GM21619 (cell line): ENCODE measurements at regions not wholly inside any gene's neighbourhood (a gene's known extent, or its start where the extent isn't known, plus 50 kb on each side); places are given as distances from the start of the nearest gene placed in this dataset.

Experiments used
- ATAC-seq: cut with Tn5 transposase; IDR thresholded peaks from one replicate; pipeline ENCODE4 v1.9.1; 2021; ENCODE audit not compliant: unreplicated experiment

DNA sequence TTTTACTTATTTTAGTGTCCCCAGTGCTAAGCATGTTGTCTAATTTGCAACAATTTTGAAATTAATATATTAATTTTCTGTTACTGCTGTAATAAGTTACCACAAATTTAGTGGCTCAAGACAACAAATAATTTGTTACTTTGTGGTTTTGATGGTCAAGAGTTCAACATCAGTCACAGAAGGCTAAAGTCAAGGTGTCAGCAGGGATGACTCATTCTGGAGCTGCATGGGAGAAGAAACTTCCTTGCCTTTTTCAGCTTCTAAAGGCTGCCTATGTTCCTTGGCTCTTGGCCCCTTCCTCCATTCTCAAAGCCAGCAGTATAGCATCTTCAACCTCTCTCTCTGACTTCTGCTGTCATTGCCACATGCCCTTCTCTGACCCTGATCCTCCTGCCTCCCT is 271.8 kb downstream of the HLX start:
- ATAC-seq, result no peak

- ATAC-seq, result no peak
These were observed 275.7 kb downstream of the HLX start for GRCh38 chr1:221154932-221155331.

- ATAC-seq, result peak; percentile 97
These were observed 278.0 kb downstream of the HLX start for GRCh38 chr1:221157026-221157761.

DNA sequence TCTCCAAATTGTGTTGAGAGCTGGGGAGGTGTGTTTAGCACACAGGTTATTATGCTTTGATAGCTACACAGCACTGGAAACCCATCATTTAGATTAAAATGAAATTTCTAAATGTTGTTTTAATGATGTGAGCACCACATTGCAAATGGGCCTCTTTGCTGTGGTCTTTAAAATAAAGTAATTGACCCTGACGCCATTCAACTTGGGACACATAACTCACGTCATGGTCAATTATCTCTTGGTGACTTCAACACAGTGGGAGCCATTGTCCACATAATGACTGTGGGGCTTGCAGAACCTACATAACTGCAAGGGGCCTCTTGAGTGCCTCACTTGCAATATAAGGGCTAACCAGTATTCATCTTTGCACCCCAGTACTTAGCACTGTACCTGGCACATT is 280.4 kb downstream of the HLX start:
- ATAC-seq, result no peak

GRCh38 chr1:221161571-221162041 is 282.4 kb downstream of the HLX start:
- ATAC-seq, result no peak

GRCh38 chr1:221162352-221162751 is 283.1 kb downstream of the HLX start:
- no peak for ATAC-seq

- no peak for ATAC-seq
These were observed 283.7 kb downstream of the HLX start for GRCh38 chr1:221162939-221163338.

DNA sequence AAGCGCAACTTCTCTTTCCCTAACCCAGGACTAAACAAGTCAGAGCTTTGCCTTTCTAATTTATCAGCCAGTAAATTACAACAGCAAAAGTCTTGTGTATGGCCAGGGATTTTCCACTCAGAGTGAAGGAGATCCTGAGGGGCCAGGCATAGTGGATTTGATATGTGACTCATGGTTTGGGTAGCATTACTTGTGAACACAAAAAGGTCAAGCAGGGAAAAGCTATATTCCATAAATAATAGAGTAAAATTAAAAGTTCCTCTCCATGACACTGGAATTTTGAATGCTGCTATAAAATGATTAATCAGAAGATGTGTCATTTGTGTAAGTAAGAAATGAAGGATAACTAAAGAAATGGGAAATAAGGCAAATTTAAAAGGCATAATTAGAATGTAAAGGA is 284.8 kb downstream of the HLX start:
- ATAC-seq, result no peak

GRCh38 chr1:221164951-221165838 is 286.0 kb downstream of the HLX start:
- ATAC-seq, result no peak

GRCh38 chr1:221165839-221166500 is 286.7 kb downstream of the HLX start:
- ATAC-seq, result no peak

DNA sequence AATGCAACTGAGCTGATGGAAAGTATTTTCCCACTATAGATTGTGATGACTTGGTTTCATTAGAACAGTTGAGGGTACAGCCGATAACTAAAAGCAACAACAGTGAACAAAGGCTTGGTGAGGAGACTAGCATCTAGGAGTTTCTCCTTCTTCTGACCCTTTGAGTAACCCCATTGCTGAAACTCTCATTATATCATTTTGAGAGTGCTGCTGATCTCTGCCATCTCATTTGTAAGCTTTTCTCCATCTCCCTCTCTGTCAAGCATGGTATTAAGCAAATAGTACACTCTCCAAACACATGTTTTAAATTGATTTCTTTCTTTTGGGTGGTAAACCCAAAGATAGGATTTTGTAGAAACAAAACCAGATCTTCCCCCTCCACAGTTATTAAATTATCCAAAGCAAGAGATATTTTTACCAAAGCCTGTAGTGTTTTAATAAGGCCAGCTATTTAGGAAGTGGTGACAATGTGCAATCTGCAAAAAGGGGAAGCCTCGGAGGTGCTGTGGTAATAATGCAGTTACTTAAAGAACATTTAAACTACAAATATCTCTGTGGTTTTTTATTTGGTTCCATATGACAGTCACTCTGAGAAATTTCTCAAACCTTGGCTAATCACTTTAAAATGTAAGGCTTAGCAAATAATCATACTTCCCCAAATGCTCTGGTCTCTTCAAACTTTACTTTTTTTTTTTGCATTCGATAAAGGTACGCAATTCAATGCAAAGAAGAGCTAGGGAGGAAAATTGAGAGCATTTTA is 287.5 kb downstream of the HLX start:
- peak; percentile 82 for ATAC-seq

GRCh38 chr1:221169447-221169889 is 290.2 kb downstream of the HLX start:
- no peak for ATAC-seq

DNA sequence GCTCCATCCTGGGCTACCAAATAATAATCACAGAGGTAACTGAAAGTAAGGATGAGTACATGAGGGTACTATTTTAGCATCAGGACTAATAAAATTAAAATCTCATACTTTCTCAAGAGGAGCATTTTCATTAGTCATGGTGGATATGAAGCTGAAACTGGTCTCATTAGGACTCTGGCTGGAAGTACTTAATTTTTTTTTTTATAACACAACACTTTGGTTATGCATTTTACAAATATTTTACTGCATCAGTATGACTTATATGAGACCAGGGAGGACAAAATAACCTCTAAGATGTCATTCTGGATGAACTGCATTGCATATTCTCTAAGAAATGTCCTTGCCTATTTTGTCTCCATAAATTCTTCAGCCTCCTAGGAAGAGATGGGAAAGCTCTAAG is 290.9 kb downstream of the HLX start:
- ATAC-seq, result no peak

- ATAC-seq, result no peak
These were observed 292.5 kb downstream of the HLX start for GRCh38 chr1:221171768-221172167.

DNA sequence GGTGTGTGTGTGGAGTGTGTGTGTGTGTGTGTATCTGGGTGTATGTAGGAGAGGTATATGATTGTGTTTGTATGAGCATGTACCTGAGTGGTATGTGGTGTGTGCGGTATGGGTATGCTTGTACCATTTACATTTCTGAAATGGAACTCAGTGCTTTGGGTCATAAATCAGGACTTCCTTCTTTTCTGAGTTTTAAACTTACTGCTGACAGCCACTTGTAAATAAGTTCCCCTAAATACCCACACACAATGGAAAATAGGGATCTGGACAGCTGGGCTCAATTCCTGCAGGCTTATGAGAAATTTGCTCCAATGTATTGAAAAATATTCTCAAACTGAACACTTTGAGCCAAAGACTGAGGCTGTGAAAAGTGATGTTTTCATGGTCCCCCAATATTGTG is 293.6 kb downstream of the HLX start:
- no peak for ATAC-seq

DNA sequence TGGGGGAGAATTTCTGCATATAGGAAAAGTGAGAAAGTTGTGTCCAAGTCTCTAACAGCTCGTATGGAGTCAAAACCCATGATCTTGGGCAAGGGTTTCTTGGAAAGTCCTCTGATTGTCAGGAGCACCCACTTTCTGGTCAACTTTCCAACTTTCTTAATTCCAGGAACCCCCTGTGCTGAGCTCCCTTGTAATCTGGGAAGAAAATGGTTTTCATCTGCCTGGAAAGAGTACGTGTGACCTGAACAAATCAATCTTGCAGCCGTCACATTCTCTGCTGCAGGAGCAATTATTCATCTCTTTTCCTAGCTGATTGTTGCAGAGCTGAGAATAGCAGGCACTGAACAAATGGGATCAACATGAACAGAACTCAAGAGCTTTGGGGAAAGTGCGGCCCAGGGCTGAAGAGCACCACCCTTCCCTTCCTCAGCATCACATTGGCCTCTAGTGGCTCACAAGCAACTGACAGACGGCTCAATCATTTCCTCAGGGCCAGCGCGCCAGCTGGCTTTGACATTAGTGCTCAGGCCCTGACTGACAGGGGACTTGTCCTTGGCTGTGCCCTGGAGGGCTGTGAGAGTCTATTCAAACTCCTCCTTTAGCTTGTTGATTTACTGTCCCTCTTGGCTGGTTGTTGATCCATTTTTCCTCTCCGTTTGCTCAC is 295.2 kb downstream of the HLX start:
- ATAC-seq, result no peak

GRCh38 chr1:221175249-221175648 is 296.0 kb downstream of the HLX start:
- ATAC-seq, result no peak

DNA sequence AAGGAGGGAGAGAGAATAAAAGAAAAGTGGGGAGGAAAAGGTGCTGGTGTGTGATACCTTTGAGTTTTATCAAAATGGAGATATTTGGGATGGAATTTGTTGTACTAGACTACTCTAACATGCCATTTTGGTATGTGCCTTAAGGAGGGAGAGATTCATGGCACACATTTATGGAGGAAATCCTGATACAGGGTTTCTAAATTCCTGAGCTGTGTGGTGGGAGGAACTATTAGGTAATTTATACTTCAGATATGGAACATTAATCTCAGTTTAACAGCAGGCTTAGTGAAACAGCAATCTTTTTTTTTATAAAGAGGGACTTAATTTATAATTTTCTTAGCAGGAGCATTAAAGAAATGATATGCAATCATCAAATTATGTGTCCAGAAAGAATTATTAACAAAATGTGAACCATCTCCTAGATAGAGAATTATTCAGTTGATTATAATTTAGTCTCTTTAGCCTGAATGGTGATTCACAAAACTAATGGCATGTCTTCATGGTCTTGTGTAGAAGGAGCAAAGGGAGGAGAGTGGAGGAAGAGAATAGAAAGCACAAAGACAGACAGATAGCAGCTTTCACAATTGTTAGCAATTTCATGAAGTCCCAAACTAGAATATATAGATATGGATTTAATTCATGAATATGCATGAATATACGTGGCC is 301.6 kb downstream of the HLX start:
- ATAC-seq, result no peak

DNA sequence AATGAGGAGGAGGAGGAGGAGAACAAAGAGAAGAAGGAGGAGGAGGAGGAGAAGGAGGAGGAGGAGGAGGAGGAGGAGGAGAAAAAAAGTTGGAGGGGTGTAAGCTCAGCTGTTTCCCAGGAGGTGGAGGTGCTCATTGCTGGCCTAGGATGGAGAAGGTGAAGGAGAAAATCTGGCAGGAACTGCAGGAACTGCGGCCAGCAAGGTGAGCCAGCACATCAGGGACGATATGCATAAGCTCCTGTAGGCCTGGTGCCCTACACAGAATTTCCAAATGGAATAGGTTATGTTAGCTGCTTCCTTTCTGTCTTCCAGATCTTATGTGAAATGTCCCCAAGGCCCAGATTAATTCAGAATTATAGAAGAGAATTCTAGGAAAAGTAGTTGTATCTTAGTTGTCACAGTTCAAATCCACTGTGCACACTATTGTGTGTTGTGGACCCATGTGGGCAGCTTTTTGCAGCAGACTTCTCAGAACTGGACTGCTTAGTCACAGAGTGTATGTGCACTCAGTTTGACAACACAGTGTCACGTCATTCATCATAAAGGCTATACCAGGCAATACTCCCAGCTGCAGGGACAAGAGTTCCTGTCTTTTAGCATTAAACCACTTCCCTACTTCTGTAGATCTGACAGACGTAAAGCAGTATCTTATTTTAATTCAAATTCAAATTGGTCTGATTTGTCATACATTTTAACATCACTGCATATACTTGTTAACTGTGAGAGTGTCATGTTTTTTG is 303.7 kb downstream of the HLX start:
- no peak for ATAC-seq
